Tibial nerve (tissue), 4 donors: ENCODE measurements at regions not wholly inside any gene's neighbourhood (a gene's known extent, or its start where the extent isn't known, plus 50 kb on each side); places are given as distances from the start of the nearest gene placed in this dataset.

Experiments used
- DNase-seq, 2 donors: peaks; one replicate each; pipeline ENCODE4 v3.0.0-alpha.2; 2019; ENCODE audit warnings: low spot score in 2 of 2
- H3K27ac ChIP-seq, 4 donors: fragments of 200-600 bp; sonication (generic) in 3 of 4; one replicate each; pipeline ENCODE4 v1.5.1; 2017 to 2019; ENCODE audit warnings: mild to moderate bottlenecking in 1 of 4
- H3K27me3 ChIP-seq, 2 donors: fragments of 200-600 bp; sonication (generic) in 1 of 2; one replicate each; pipeline versions ENCODE4 v1.5.1 to v1.6.0; 2017 to 2019
- H3K36me3 ChIP-seq, 3 donors: fragments of 200-600 bp; sonication (generic); one replicate each; pipeline ENCODE4 v1.5.1; 2018 to 2019
- H3K4me1 ChIP-seq, 4 donors: fragments of 200-600 bp; sonication (generic) in 3 of 4; one replicate each; pipeline ENCODE4 v1.5.1; 2017 to 2019
- H3K4me3 ChIP-seq, 4 donors: fragments of 200-600 bp; sonication (generic) in 3 of 4; one replicate each; pipeline ENCODE4 v1.5.1; 2017 to 2019; ENCODE audit warnings: mild to moderate bottlenecking in 1 of 4, moderate library complexity in 1 of 4
- H3K9me3 ChIP-seq, 4 donors: fragments of 200-600 bp; sonication (generic) in 3 of 4; one replicate each; pipeline ENCODE4 v1.5.1; 2017 to 2019
- CTCF ChIP-seq, 5 experiments: fragments of 200-600 bp in 3 of 5; fragments of 450-650 bp in 2 of 5; sonication (generic) in 3 of 5; IDR thresholded peaks; one replicate each; pipeline ENCODE4 v1.5.1; 2016 to 2019; ENCODE audit warnings: antibody characterized with exemption in 5 of 5, mild to moderate bottlenecking in 3 of 5, moderate library complexity in 2 of 5
- EP300 ChIP-seq, 2 donors: sonication (generic); formaldehyde crosslinking; IDR thresholded peaks; one replicate each; pipeline ENCODE4 v1.6.1; 2017; ENCODE audit warnings: antibody characterized with exemption in 2 of 2, mild to moderate bottlenecking in 1 of 2
- POLR2A ChIP-seq, 2 donors: fragments of 450-650 bp; IDR thresholded peaks; one replicate each; pipeline ENCODE4 v1.6.1; 2017; ENCODE audit warnings: antibody characterized with exemption in 2 of 2, mild to moderate bottlenecking in 2 of 2, moderate library complexity in 2 of 2
- WGBS, 2 donors: methylation state at CpG; one replicate each; pipeline ENCODE4 v1.1.5; 2018; 5-methylcytosine and 5-hydroxymethylcytosine counted together

- H3K27me3 ChIP-seq: no peaks in the 10 kb centered on the region
- DNase-seq: no peak
- H3K4me3 ChIP-seq: no peak overlapping the region
- no peak overlapping the region for H3K27ac ChIP-seq
- H3K36me3 ChIP-seq: no peaks in the 10 kb centered on the region
- TF ChIP-seq EP300 (IDR thresholded peaks at IDR 0.05): no peak
- H3K9me3 ChIP-seq: no peaks in the 10 kb centered on the region
- H3K4me1 ChIP-seq: no peaks in the 10 kb centered on the region
Measured at GRCh38 chr14:30295980-30296379, 263.0 kb upstream of the G2E3 start.

- TF ChIP-seq CTCF (IDR thresholded peaks at IDR 0.05): no peak
- TF ChIP-seq EP300 (IDR thresholded peaks at IDR 0.05): no peak
- 83 to 90% methylated on average over 10 to 11 of the region's 11 CpGs for WGBS, 2 donors
- Histone ChIP-seq H3K27me3 (no peaks in the 10 kb centered on the region), H3K27ac (no peak overlapping the region), H3K9me3 (no peaks in the 10 kb centered on the region), H3K4me3 (no peak overlapping the region), H3K36me3 (no peaks in the 10 kb centered on the region), H3K4me1 (no peaks in the 10 kb centered on the region)
- DNase-seq: no peak
Measured at GRCh38 chr14:30296931-30297405, 262.0 kb upstream of the G2E3 start.

- no peak for TF ChIP-seq EP300 (IDR thresholded peaks at IDR 0.05)
- no peak for TF ChIP-seq CTCF (IDR thresholded peaks at IDR 0.05)
- no peak for TF ChIP-seq POLR2A (IDR thresholded peaks at IDR 0.05)
- 73 to 74% methylated on average over 10 of the region's 10 CpGs for WGBS, 2 donors
- no peak overlapping the region for H3K27ac ChIP-seq
- H3K4me1 ChIP-seq: no peaks in the 10 kb centered on the region
- no peak overlapping the region for H3K4me3 ChIP-seq
- no peaks in the 10 kb centered on the region for H3K27me3 ChIP-seq
- DNase-seq: no peak
- H3K36me3 ChIP-seq: no peaks in the 10 kb centered on the region
- no peaks in the 10 kb centered on the region for H3K9me3 ChIP-seq
Measured at GRCh38 chr14:30297876-30298795, 260.8 kb upstream of the G2E3 start.

- 78 to 83% methylated on average over 8 of the region's 8 CpGs for WGBS, 2 donors
- TF ChIP-seq EP300 (IDR thresholded peaks at IDR 0.05) (no peak), CTCF (IDR thresholded peaks at IDR 0.05) (no peak), POLR2A (IDR thresholded peaks at IDR 0.05) (no peak)
- Histone ChIP-seq H3K27me3 (no peaks in the 10 kb centered on the region), H3K27ac (no peak overlapping the region), H3K36me3 (no peaks in the 10 kb centered on the region), H3K4me1 (no peaks in the 10 kb centered on the region), H3K9me3 (no peaks in the 10 kb centered on the region), H3K4me3 (no peak overlapping the region)
- no peak for DNase-seq
Measured at GRCh38 chr14:30299915-30300314, 259.0 kb upstream of the G2E3 start.

GRCh38 chr14:30303350-30303749, 255.6 kb upstream of the G2E3 start:
- no peaks in the 10 kb centered on the region for H3K36me3 ChIP-seq
- H3K4me3 ChIP-seq: no peak overlapping the region
- no peaks in the 10 kb centered on the region for H3K9me3 ChIP-seq
- H3K4me1 ChIP-seq: no peaks in the 10 kb centered on the region
- H3K27me3 ChIP-seq: no peaks in the 10 kb centered on the region
- WGBS, 2 donors: 98 to 100% methylated on average over 1 of the region's 1 CpG
- DNase-seq: no peak
- TF ChIP-seq EP300 (IDR thresholded peaks at IDR 0.05) (no peak), CTCF (IDR thresholded peaks at IDR 0.05) (no peak), POLR2A (IDR thresholded peaks at IDR 0.05) (no peak)
- no peak overlapping the region for H3K27ac ChIP-seq
